IMR-90 (cell line): ENCODE measurements at regions not wholly inside any gene's neighbourhood (a gene's known extent, or its start where the extent isn't known, plus 50 kb on each side); places are given as distances from the start of the nearest gene placed in this dataset.

Experiments
- ATAC-seq: fragments of 200-7000 bp; cut with Tn5 transposase; 2 replicates; pipeline ENCODE4 v1.9.1; 2020; ENCODE audit warnings: low read depth, mild to moderate bottlenecking, moderate library complexity
- BruUV-seq: library from RNA; stranded (reverse); fragments of 400-500 nt; replicated peaks from 2 replicates; lab custom pipeline; 2021; lab: Mats Ljungman, UMichigan
- CTCF ChIA-PET: fragments of 300-600 bp; formaldehyde crosslinking; extraction: SDS; loops from one replicate; lab custom pipeline; 2021; ENCODE audit warnings: antibody characterized with exemption; lab: Yijun Ruan, JAX
- POLR2A ChIA-PET: fragments of 300-600 bp; sonication (Branson Sonifier 250); formaldehyde crosslinking; loops from one replicate; lab custom pipeline; 2022; ENCODE audit warnings: antibody characterized with exemption; ENCODE audit not compliant: unreplicated experiment; lab: Charles Lee
- DNase-seq: peaks from one replicate; pipeline ENCODE4 v3.0.0; 2013
- H2AFZ ChIP-seq: replicated peaks from 2 replicates; pipeline ENCODE3; 2013; ENCODE audit warnings: low read length, mild to moderate bottlenecking; ENCODE audit not compliant: poor library complexity
- H2AK5ac ChIP-seq: 2 replicates; pipeline ENCODE4 v1.6.1; 2013; ENCODE audit warnings: low read depth, low read length, inconsistent platforms
- H2AK9ac ChIP-seq: replicated peaks from 2 replicates; pipeline ENCODE3; 2013; ENCODE audit warnings: mild to moderate bottlenecking, low read depth, low read length, moderate library complexity; ENCODE audit not compliant: poor library complexity
- H2BK120ac ChIP-seq: 2 replicates; pipeline ENCODE4 v1.6.1; 2013; ENCODE audit warnings: low read depth, low read length, inconsistent platforms
- H2BK15ac ChIP-seq: 3 replicates; pipeline ENCODE4 v1.6.1; 2013; ENCODE audit warnings: low read depth, low read length, inconsistent platforms
- H2BK20ac ChIP-seq: 2 replicates; pipeline ENCODE4 v1.6.1; 2013; ENCODE audit warnings: low read depth, mild to moderate bottlenecking, inconsistent platforms, low read length, moderate library complexity
- H2BK5ac ChIP-seq: 2 replicates; pipeline ENCODE4 v1.6.1; 2013; ENCODE audit warnings: mild to moderate bottlenecking, low read depth, low read length, inconsistent platforms; ENCODE audit not compliant: poor library complexity, severe bottlenecking
- H3K14ac ChIP-seq: replicated peaks from 2 replicates; pipeline ENCODE4 v1.6.1; 2013; ENCODE audit warnings: low read depth, low read length, inconsistent platforms
- H3K18ac ChIP-seq: 2 replicates; pipeline ENCODE4 v1.6.1; 2013; ENCODE audit warnings: low read depth, low read length, control low read depth
- H3K23ac ChIP-seq: 2 replicates; pipeline ENCODE4 v1.6.1; 2013; ENCODE audit warnings: low read depth, low read length, inconsistent platforms
- H3K27ac ChIP-seq: 2 replicates; pipeline ENCODE4 v1.5.1; 2013; ENCODE audit warnings: mild to moderate bottlenecking, control low read depth, low read length; ENCODE audit not compliant: insufficient read depth
- H3K27me3 ChIP-seq: 2 replicates; pipeline ENCODE4 v1.6.1; 2013; ENCODE audit warnings: low read length; ENCODE audit not compliant: control insufficient read depth, insufficient read depth
- H3K36me3 ChIP-seq: 2 replicates; pipeline ENCODE4 v1.6.1; 2013; ENCODE audit warnings: low read length, mixed read lengths; ENCODE audit not compliant: control insufficient read depth, insufficient read depth
- H3K4ac ChIP-seq: 2 replicates; pipeline ENCODE4 v1.6.1; 2013; ENCODE audit warnings: low read depth, low read length, inconsistent platforms
- H3K4me1 ChIP-seq: 2 replicates; pipeline ENCODE4 v1.6.1; 2013; ENCODE audit warnings: low read length, mixed read lengths; ENCODE audit not compliant: control insufficient read depth, insufficient read depth
- H3K4me2 ChIP-seq: 2 replicates; pipeline ENCODE4 v1.6.1; 2013; ENCODE audit warnings: low read depth, mild to moderate bottlenecking, control low read depth, low read length, moderate library complexity
- H3K4me3 ChIP-seq: 2 replicates; pipeline ENCODE4 v1.5.1; 2013; ENCODE audit warnings: low read depth, mild to moderate bottlenecking, control low read depth, low read length, moderate library complexity; ENCODE audit not compliant: insufficient read depth
- H3K56ac ChIP-seq: 2 replicates; pipeline ENCODE4 v1.6.1; 2013; ENCODE audit warnings: low read length, inconsistent platforms; ENCODE audit not compliant: insufficient read depth; ENCODE audit errors: extremely low read depth
- H3K79me1 ChIP-seq, 2 experiments: 2 replicates each; pipeline ENCODE4 v1.6.1; 2013; ENCODE audit warnings: low read length in 2 of 2, inconsistent platforms in 1 of 2, low read depth in 1 of 2
- H3K9ac ChIP-seq: 2 replicates; pipeline ENCODE4 v1.6.1; 2013; ENCODE audit warnings: low read depth, low read length, control low read depth
- H3K9me1 ChIP-seq: 2 replicates; pipeline ENCODE4 v1.6.1; 2013; ENCODE audit warnings: low read length, inconsistent platforms; ENCODE audit not compliant: insufficient read depth
- H3K9me3 ChIP-seq: 2 replicates; pipeline ENCODE4 v1.6.1; 2013; ENCODE audit warnings: low read length; ENCODE audit not compliant: control insufficient read depth, insufficient read depth
- H4K20me1 ChIP-seq: 2 replicates; pipeline ENCODE4 v1.6.1; 2013; ENCODE audit warnings: low read length, inconsistent platforms; ENCODE audit not compliant: insufficient read depth
- H4K5ac ChIP-seq: 2 replicates; pipeline ENCODE4 v1.6.1; 2013; ENCODE audit warnings: mild to moderate bottlenecking, low read depth, low read length, control low read depth
- H4K8ac ChIP-seq, 2 experiments: 2 replicates each; pipeline ENCODE4 v1.6.1; 2013; ENCODE audit warnings: low read depth in 2 of 2, low read length in 2 of 2, control low read depth in 1 of 2, inconsistent platforms in 1 of 2
- H4K91ac ChIP-seq: 2 replicates; pipeline ENCODE4 v1.6.1; 2013; ENCODE audit warnings: low read depth, low read length, inconsistent platforms; ENCODE audit not compliant: insufficient read depth
- CEBPB ChIP-seq: IDR thresholded peaks from 2 replicates; pipeline ENCODE4 v1.6.1; 2012; ENCODE audit warnings: low read depth, low read length, improper control_type of control experiment
- CHD1 ChIP-seq: IDR thresholded peaks from 2 replicates; pipeline ENCODE4 v1.6.1; 2012; ENCODE audit warnings: low read depth, low read length, improper control_type of control experiment
- RAD21 ChIP-seq: IDR thresholded peaks from 2 replicates; pipeline ENCODE4 v1.6.1; 2012; ENCODE audit warnings: low read length, improper control_type of control experiment
- WGBS, 2 experiments: methylation state at CpG; one replicate each; pipeline versions ENCODE4 v1.1.5 to v1.1.7; 2013; ENCODE audit warnings: missing lambda C conversion rate in 2 of 2; ENCODE audit not compliant: insufficient read length in 1 of 2; ENCODE audit errors: extremely low coverage in 2 of 2; 5-methylcytosine and 5-hydroxymethylcytosine counted together
- dilution Hi-C: fragments of 300-500 bp; cut with HindIII; formaldehyde crosslinking; loops from one replicate; pipeline ENCODE4 v1.14.3; 2018; ENCODE audit warnings: low sequenced_read_pairs; ENCODE audit not compliant: unreplicated experiment
- in situ Hi-C: fragments of 300-500 bp; cut with MboI; formaldehyde crosslinking; loops from 3 replicates; pipeline ENCODE4 v1.14.3; 2019; ENCODE audit warnings: low sequenced_read_pairs, inconsistent platforms, mixed read lengths
- intact Hi-C: fragments of 100-400 bp; cut with micrococcal nuclease; formaldehyde crosslinking; loops from 2 replicates; pipeline ENCODE4 v1.10.0; 2022
- TF ChIP-seq, protein P1 (sequence below): fragments of 150-350 bp; IDR thresholded peaks from 2 replicates; pipeline ENCODE4 v1.6.1; 2017; ENCODE audit warnings: mild to moderate bottlenecking, antibody characterized with exemption, low read length, low read depth

DNA sequence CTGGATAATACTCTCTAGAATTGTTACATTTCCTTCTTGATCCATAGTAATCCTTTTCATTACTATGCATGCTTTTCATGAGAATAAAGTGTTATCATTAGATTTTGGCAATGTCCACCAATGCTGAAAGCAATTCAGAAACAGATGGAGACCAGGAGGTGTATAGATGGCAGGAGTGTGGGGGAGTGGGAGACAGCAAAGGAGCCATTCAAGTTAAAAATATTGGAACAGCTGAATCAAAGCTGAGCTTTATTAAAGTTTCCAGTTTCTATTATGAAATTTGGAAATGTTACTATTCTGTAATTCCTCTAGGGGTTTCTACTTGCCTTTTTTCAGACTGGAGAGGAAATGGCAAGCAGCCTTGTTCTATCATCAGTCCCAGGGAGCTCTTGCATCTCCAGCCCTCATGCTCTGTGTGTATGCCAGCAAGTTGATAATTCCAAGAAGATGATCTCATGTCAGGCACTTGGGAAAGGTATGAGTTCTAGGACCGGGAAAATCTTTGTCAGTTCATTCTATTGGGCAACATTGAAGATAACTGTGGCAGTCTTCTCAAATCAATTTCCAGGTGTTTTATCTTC is 228.0 kb downstream of the CD109 start:
- H3K14ac ChIP-seq, result no peak overlapping the region
- H3K4ac ChIP-seq, result no peak overlapping the region
- H3K36me3 ChIP-seq, result no peaks in the 10 kb centered on the region
- no peaks in the 10 kb centered on the region for H4K20me1 ChIP-seq
- no peaks in the 10 kb centered on the region for H3K27me3 ChIP-seq
- in situ Hi-C loops, result no loop called here
- H3K23ac ChIP-seq, result no peak overlapping the region
- H3K9me3 ChIP-seq, result peaks cover 9% of the 10 kb centered on the region
- H3K9ac ChIP-seq, result no peak overlapping the region
- H4K91ac ChIP-seq, result no peak overlapping the region
- no peak overlapping the region for H3K4me2 ChIP-seq
- intact Hi-C loops, result no loop called here
- dilution Hi-C loops, result no loop called here
- H4K5ac ChIP-seq, result no peak overlapping the region
- no CpG with 5 or more reads among the region's 1 CpG for WGBS, 2 experiments
- no peak overlapping the region for H2AFZ ChIP-seq
- no peak overlapping the region for H3K56ac ChIP-seq
- H2AK9ac ChIP-seq, result no peak overlapping the region
- H3K9me1 ChIP-seq, result 0 out of 2 replicates have a peak, but pooled peaks cover 2% of the 10 kb centered on the region
- H2BK20ac ChIP-seq, result no peak overlapping the region
- no peak overlapping the region for H3K18ac ChIP-seq
- no peak for ATAC-seq
- POLR2A ChIA-PET, result no interaction called here
- no peak overlapping the region for H2BK15ac ChIP-seq
- no peak overlapping the region for H2AK5ac ChIP-seq
- no peak overlapping the region for H3K27ac ChIP-seq
- DNase-seq, result peak; percentile 53
- H3K79me1 ChIP-seq, result no peaks in the 10 kb centered on the region
- no peak overlapping the region for H3K4me3 ChIP-seq
- no peak overlapping the region for H2BK5ac ChIP-seq
- no peak overlapping the region for H4K8ac ChIP-seq
- no peaks in the 10 kb centered on the region for H3K4me1 ChIP-seq
- BruUV-seq, result no TSS peak
- TF ChIP-seq CHD1 (no peak), RAD21 (no peak), CEBPB (peak; percentile 22; the same call in 1 of the 2 replicates)
- TF ChIP-seq, protein P1, sequence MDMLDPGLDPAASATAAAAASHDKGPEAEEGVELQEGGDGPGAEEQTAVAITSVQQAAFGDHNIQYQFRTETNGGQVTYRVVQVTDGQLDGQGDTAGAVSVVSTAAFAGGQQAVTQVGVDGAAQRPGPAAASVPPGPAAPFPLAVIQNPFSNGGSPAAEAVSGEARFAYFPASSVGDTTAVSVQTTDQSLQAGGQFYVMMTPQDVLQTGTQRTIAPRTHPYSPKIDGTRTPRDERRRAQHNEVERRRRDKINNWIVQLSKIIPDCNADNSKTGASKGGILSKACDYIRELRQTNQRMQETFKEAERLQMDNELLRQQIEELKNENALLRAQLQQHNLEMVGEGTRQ, result no peak
- H2BK120ac ChIP-seq, result no peak overlapping the region
- CTCF ChIA-PET, result interaction anchor here (0.7 kb wide), 1 partner anchor 50 kb away, joined by 4 read pairs; no protein-coding TSS in a partner anchor
